ENCODE measurements at regions not wholly inside any gene's neighbourhood (a gene's known extent, or its start where the extent isn't known, plus 50 kb on each side); places are given as distances from the start of the nearest gene placed in this dataset.
A peak's percentile ranks its signal among the peaks of the same experiment; 100 is the strongest.

DNA sequence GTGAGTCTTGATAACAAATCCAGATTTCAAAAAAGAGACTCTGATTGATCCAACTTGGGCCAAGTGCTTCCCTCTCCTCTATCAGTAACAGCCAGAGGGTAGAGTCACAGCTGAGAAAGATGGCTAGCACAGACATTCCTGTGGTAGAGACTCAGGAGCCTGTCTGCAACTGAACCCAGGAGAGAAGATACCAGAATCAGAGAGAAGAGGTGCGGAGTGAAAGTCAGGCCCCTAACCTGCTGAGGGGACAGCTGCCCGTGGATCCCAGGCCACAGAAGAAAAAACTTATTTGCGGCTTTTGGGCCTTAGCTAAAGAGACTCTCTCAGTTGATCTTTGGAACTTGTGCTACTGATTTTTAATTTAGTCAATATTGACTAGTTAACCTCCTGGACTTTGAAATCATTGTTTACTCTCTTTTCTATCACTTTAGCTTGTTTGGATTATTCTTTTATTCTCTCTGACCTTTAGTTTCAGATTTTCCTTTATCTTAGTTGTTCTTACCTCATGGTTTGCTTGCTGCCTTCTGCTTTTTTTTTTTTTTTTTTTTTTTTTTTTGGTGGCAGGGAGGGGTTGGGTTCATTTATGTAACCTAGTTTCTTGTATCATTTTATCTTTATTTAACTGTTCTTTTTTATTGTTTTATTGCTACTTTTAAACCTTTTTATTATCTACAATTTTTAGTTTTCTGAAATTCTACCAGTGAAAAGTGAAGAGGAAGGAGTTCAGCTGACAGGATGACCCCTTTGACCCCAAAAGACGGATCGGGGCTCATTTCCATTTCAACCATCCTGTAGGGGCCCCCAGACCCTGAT, 154.9 kb upstream of the KRR1 start (continued):
- TF ChIP-seq, protein P1, sequence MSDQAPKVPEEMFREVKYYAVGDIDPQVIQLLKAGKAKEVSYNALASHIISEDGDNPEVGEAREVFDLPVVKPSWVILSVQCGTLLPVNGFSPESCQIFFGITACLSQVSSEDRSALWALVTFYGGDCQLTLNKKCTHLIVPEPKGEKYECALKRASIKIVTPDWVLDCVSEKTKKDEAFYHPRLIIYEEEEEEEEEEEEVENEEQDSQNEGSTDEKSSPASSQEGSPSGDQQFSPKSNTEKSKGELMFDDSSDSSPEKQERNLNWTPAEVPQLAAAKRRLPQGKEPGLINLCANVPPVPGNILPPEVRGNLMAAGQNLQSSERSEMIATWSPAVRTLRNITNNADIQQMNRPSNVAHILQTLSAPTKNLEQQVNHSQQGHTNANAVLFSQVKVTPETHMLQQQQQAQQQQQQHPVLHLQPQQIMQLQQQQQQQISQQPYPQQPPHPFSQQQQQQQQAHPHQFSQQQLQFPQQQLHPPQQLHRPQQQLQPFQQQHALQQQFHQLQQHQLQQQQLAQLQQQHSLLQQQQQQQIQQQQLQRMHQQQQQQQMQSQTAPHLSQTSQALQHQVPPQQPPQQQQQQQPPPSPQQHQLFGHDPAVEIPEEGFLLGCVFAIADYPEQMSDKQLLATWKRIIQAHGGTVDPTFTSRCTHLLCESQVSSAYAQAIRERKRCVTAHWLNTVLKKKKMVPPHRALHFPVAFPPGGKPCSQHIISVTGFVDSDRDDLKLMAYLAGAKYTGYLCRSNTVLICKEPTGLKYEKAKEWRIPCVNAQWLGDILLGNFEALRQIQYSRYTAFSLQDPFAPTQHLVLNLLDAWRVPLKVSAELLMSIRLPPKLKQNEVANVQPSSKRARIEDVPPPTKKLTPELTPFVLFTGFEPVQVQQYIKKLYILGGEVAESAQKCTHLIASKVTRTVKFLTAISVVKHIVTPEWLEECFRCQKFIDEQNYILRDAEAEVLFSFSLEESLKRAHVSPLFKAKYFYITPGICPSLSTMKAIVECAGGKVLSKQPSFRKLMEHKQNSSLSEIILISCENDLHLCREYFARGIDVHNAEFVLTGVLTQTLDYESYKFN (CRISPR knock-in tag; conservative IDR thresholded peaks at IDR 0.05) = peak; percentile 98
- TF ChIP-seq KDM5B (CRISPR knock-in tag; IDR thresholded peaks at IDR 0.05; ENCODE audit: borderline replicate concordance) = no peak
- TF ChIP-seq, protein P2, sequence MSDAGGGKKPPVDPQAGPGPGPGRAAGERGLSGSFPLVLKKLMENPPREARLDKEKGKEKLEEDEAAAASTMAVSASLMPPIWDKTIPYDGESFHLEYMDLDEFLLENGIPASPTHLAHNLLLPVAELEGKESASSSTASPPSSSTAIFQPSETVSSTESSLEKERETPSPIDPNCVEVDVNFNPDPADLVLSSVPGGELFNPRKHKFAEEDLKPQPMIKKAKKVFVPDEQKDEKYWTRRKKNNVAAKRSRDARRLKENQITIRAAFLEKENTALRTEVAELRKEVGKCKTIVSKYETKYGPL (CRISPR knock-in tag; IDR thresholded peaks at IDR 0.05) = peak; percentile 22; the same call in 1 of the 2 replicates
- TF ChIP-seq KAT7 (CRISPR knock-in tag; IDR thresholded peaks at IDR 0.05; ENCODE audit: borderline replicate concordance) = 0 out of 2 replicates have a peak, but pooled peaks have one; percentile 19
- TF ChIP-seq KAT2B (IDR thresholded peaks at IDR 0.05; ENCODE audit: borderline replicate concordance, low read depth, low read length) = peak; percentile 76; the same call in 1 of the 2 replicates
- TF ChIP-seq, protein P3, sequence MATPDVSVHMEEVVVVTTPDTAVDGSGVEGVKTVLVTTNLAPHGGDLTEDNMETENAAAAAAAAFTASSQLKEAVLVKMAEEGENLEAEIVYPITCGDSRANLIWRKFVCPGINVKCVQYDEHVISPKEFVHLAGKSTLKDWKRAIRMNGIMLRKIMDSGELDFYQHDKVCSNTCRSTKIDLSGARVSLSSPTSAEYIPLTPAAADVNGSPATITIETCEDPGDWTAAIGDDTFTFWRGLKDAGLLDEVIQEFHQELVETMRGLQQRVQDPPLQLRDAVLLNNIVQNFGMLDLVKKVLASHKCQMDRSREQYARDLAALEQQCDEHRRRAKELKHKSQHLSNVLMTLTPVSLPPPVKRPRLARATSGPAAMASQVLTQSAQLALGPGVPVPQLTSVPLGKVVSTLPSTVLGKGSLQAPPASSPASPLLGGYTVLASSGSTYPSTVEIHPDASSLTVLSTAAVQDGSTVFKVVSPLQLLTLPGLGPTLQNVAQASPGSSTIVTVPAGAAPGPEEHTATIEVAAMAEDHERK (CRISPR knock-in tag; IDR thresholded peaks at IDR 0.05; ENCODE audit: low read depth) = no peak
- peak; percentile 63; the same call in 1 of the 2 replicates for TF ChIP-seq IRF2 (CRISPR knock-in tag; IDR thresholded peaks at IDR 0.05)
- no peak for TF ChIP-seq REL (CRISPR knock-in tag; conservative IDR thresholded peaks at IDR 0.05)
- TF ChIP-seq ZNF484 (CRISPR knock-in tag; IDR thresholded peaks at IDR 0.05; ENCODE audit: borderline replicate concordance, low read depth) = no peak
- no peak for TF ChIP-seq SETDB1 (CRISPR knock-in tag; IDR thresholded peaks at IDR 0.05; ENCODE audit: borderline replicate concordance)
- no peak for TF ChIP-seq SNAPC4 (CRISPR knock-in tag; IDR thresholded peaks at IDR 0.05)
- TF ChIP-seq IRF1 (CRISPR knock-in tag; IDR thresholded peaks at IDR 0.05; ENCODE audit: low read depth) = no peak
- 0 out of 2 replicates have a peak, but pooled peaks have one; percentile 11 for TF ChIP-seq GATAD1 (CRISPR knock-in tag; IDR thresholded peaks at IDR 0.05)
- peak; percentile 82 for TF ChIP-seq SOX13 (IDR thresholded peaks at IDR 0.05)
- peak in 1 of 2 experiments; percentile 97; a peak in 2 of 4 replicates for TF ChIP-seq SOX13 (CRISPR knock-in tag; conservative IDR thresholded peaks at IDR 0.05 in 1 of 2, IDR thresholded peaks at IDR 0.05 in 1 of 2)
- TF ChIP-seq ZNF350 (CRISPR knock-in tag; IDR thresholded peaks at IDR 0.05; ENCODE audit: borderline replicate concordance, low read depth) = no peak
